Large intestine (tissue), 3 donors: ENCODE measurements at regions not wholly inside any gene's neighbourhood (a gene's known extent, or its start where the extent isn't known, plus 50 kb on each side); places are given as distances from the start of the nearest gene placed in this dataset.
A peak's percentile ranks its signal among the peaks of the same experiment; 100 is the strongest.

Experiments
- DNase-seq, 2 donors: peaks; one replicate each; pipeline versions ENCODE4 v3.0.0 to v3.0.0-alpha.2; 2013
- H3K27ac ChIP-seq: one replicate; pipeline ENCODE4 v1.5.1; 2013; ENCODE audit warnings: low read length
- H3K27me3 ChIP-seq: 2 replicates; pipeline ENCODE4 v1.6.1; 2013; ENCODE audit warnings: low read length; ENCODE audit not compliant: control insufficient read depth, insufficient read depth
- H3K36me3 ChIP-seq: 2 replicates; pipeline ENCODE4 v1.6.1; 2013; ENCODE audit warnings: low read length; ENCODE audit not compliant: control insufficient read depth, insufficient read depth
- H3K4me1 ChIP-seq: one replicate; pipeline ENCODE4 v1.6.1; 2013; ENCODE audit warnings: low read length; ENCODE audit not compliant: control insufficient read depth, insufficient read depth
- H3K4me3 ChIP-seq: one replicate; pipeline ENCODE4 v1.5.1; 2013; ENCODE audit warnings: low read length
- H3K9me3 ChIP-seq: one replicate; pipeline ENCODE4 v1.6.1; 2013; ENCODE audit warnings: mild to moderate bottlenecking, low read depth, low read length, moderate library complexity; ENCODE audit not compliant: control insufficient read depth
- WGBS: methylation state at CpG from one replicate; pipeline ENCODE4 v1.1.5; 2013; ENCODE audit warnings: low lambda C conversion rate; ENCODE audit not compliant: insufficient coverage; 5-methylcytosine and 5-hydroxymethylcytosine counted together

- 93% methylated on average over 3 of the region's 4 CpGs for WGBS
- DNase-seq, result no peak
- Histone ChIP-seq H3K36me3 (no peaks in the 10 kb centered on the region), H3K4me3 (no peak overlapping the region), H3K4me1 (peaks cover 12% of the 10 kb centered on the region), H3K9me3 (no peaks in the 10 kb centered on the region), H3K27me3 (no peaks in the 10 kb centered on the region), H3K27ac (no peak overlapping the region)
These were observed 335.7 kb upstream of the PROX1 start for GRCh38 chr1:213652109-213652508.

GRCh38 chr1:213656039-213656438, 331.7 kb upstream of the PROX1 start:
- Histone ChIP-seq H3K9me3 (no peaks in the 10 kb centered on the region), H3K4me1 (peaks cover 36% of the 10 kb centered on the region), H3K27me3 (no peaks in the 10 kb centered on the region), H3K36me3 (no peaks in the 10 kb centered on the region), H3K27ac (peak overlapping the region; percentile 68), H3K4me3 (no peak overlapping the region)
- DNase-seq, result no peak
- WGBS, result 63% methylated on average over 1 of the region's 3 CpGs

DNA sequence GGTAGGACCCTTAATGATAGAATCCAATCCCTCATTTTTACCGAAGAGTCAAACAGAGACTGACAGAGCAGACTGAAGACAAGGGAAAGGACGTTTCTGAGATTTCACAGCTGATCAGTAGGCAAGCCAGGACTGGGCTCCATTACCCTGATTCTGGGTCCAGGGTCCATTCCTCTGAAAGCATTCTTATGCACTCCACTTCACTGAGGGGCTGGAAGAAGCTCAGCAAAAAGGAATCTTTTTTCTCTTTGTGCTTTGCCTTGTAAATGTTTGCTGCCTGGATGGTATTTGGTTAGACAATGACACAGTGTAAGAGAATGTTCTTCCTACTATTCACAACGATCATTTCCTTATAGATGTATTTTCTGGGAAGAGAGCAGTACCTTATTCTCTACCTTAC, 331.3 kb upstream of the PROX1 start:
- H3K27me3 ChIP-seq, result no peaks in the 10 kb centered on the region
- H3K27ac ChIP-seq, result peak overlapping the region; percentile 68
- no peaks in the 10 kb centered on the region for H3K9me3 ChIP-seq
- no CpG with 5 or more reads among the region's 3 CpGs for WGBS
- H3K36me3 ChIP-seq, result no peaks in the 10 kb centered on the region
- H3K4me3 ChIP-seq, result no peak overlapping the region
- H3K4me1 ChIP-seq, result peaks cover 36% of the 10 kb centered on the region
- peak in 1 of 2 donors; percentile 42 for DNase-seq

- 26% methylated on average over 2 of the region's 3 CpGs for WGBS
- H3K27me3 ChIP-seq, result no peaks in the 10 kb centered on the region
- no peaks in the 10 kb centered on the region for H3K36me3 ChIP-seq
- H3K4me1 ChIP-seq, result peaks cover 36% of the 10 kb centered on the region
- peak overlapping the region; percentile 68 for H3K27ac ChIP-seq
- peak; percentile 23 to 68 for DNase-seq
- no peaks in the 10 kb centered on the region for H3K9me3 ChIP-seq
- no peak overlapping the region for H3K4me3 ChIP-seq
These were observed 330.8 kb upstream of the PROX1 start for GRCh38 chr1:213657013-213657412.

GRCh38 chr1:213657879-213658278, 329.9 kb upstream of the PROX1 start:
- WGBS, result 50% methylated on average over 1 of the region's 2 CpGs

GRCh38 chr1:213658457-213658856, 329.3 kb upstream of the PROX1 start:
- H3K36me3 ChIP-seq, result no peaks in the 10 kb centered on the region
- H3K4me1 ChIP-seq, result peaks cover 36% of the 10 kb centered on the region
- H3K27me3 ChIP-seq, result no peaks in the 10 kb centered on the region
- H3K9me3 ChIP-seq, result no peaks in the 10 kb centered on the region
- peak overlapping the region; percentile 41 for H3K27ac ChIP-seq
- DNase-seq, result peak in 1 of 2 donors; percentile 64
- WGBS, result no CpG with 5 or more reads among the region's 2 CpGs
- H3K4me3 ChIP-seq, result no peak overlapping the region

More at GRCh38 chr1:213657879-213658278, 329.9 kb upstream of the PROX1 start:
- Histone ChIP-seq H3K9me3 (no peaks in the 10 kb centered on the region), H3K4me3 (no peak overlapping the region), H3K4me1 (peaks cover 36% of the 10 kb centered on the region), H3K27me3 (no peaks in the 10 kb centered on the region), H3K27ac (peak overlapping the region; percentile 41), H3K36me3 (no peaks in the 10 kb centered on the region)
- DNase-seq, result no peak

DNA sequence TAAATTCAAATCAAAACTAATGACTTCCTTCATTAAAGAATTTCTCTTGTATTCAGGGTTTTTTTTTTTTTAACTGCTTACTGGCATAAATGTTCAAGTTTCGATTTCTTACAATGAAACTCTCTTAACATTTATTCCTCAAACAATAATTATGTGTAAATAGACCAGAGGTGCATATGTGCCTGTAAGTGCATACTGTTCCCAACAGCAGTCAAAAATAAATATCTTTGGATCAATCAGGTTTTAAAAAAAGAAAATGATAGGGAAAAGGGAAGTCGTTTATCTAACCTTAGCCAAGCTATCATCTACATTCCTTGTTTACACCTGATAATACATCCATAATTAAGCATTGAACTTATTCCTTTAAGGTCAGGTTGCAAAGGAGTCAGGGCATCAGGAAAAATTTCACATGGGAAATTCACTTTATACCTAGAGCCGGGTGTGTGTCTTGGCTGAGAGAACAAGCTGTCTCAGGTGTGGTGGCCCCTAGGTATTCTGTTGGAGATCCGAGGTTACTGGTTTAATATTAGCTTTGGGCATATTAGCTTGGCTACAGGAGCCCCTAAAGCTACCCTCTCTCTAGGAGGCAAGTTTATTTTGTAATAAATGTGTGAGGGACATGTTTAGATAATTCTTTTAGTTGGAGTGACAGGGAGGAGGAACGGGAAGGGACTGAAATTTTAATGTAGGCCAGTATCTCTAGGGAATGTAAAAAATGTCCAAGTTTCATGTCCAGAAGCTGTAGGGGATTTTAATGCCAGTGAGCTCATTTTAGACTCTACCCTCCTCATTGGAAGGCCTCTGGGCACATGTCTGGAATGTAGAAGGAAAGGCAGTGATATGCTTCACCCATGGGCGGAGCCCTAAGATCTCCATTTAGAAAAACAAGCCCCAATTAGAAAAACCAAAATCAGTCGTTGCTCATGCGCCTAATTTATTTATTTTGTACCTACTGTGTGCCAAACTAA, 327.9 kb upstream of the PROX1 start:
- no peak for DNase-seq
- Histone ChIP-seq H3K4me1 (peaks cover 36% of the 10 kb centered on the region), H3K27me3 (no peaks in the 10 kb centered on the region), H3K27ac (no peak overlapping the region), H3K9me3 (no peaks in the 10 kb centered on the region), H3K4me3 (no peak overlapping the region), H3K36me3 (no peaks in the 10 kb centered on the region)
- 74% methylated on average over 2 of the region's 8 CpGs for WGBS

- Histone ChIP-seq H3K9me3 (no peaks in the 10 kb centered on the region), H3K27me3 (no peaks in the 10 kb centered on the region), H3K27ac (no peak overlapping the region), H3K4me1 (peaks cover 32% of the 10 kb centered on the region), H3K4me3 (no peak overlapping the region), H3K36me3 (no peaks in the 10 kb centered on the region)
- no peak for DNase-seq
- WGBS, result 60% methylated on average over 2 of the region's 9 CpGs
These were observed 326.5 kb upstream of the PROX1 start for GRCh38 chr1:213661302-213661701.

- Histone ChIP-seq H3K4me3 (no peak overlapping the region), H3K36me3 (no peaks in the 10 kb centered on the region), H3K27me3 (no peaks in the 10 kb centered on the region), H3K9me3 (no peaks in the 10 kb centered on the region), H3K4me1 (no peaks in the 10 kb centered on the region), H3K27ac (no peak overlapping the region)
- DNase-seq, result no peak
- no CpG with 5 or more reads among the region's 2 CpGs for WGBS
These were observed 321.7 kb upstream of the PROX1 start for GRCh38 chr1:213666113-213666512.

- Histone ChIP-seq H3K36me3 (no peaks in the 10 kb centered on the region), H3K4me1 (no peaks in the 10 kb centered on the region), H3K9me3 (no peaks in the 10 kb centered on the region), H3K4me3 (no peak overlapping the region), H3K27ac (no peak overlapping the region), H3K27me3 (no peaks in the 10 kb centered on the region)
- no peak for DNase-seq
- WGBS, result 60% methylated on average over 1 of the region's 3 CpGs
These were observed 320.9 kb upstream of the PROX1 start for GRCh38 chr1:213666922-213667321.
